Neural progenitor cell (in vitro differentiated cells): ENCODE measurements at regions not wholly inside any gene's neighbourhood (a gene's known extent, or its start where the extent isn't known, plus 50 kb on each side); places are given as distances from the start of the nearest gene placed in this dataset.
A peak's percentile ranks its signal among the peaks of the same experiment; 100 is the strongest.

Experiments used
- DNase-seq: peaks from one replicate; pipeline ENCODE4 v3.0.0-alpha.2; 2016; ENCODE audit warnings: low spot score
- H2AFZ ChIP-seq: fragments of 200-600 bp; sonication (generic); replicated peaks from 2 replicates; pipeline ENCODE4 v1.6.1; 2016; ENCODE audit warnings: antibody characterized with exemption
- H3F3A ChIP-seq: fragments of 200-600 bp; sonication (generic); 2 replicates; pipeline ENCODE4 v1.6.1; 2016; ENCODE audit warnings: antibody characterized with exemption, low read depth
- H3K27ac ChIP-seq: fragments of 200-600 bp; sonication (generic); 2 replicates; pipeline ENCODE4 v1.5.1; 2016; ENCODE audit warnings: mild to moderate bottlenecking
- H3K27me3 ChIP-seq: fragments of 200-600 bp; sonication (generic); 2 replicates; pipeline ENCODE4 v1.6.1; 2016; ENCODE audit warnings: mild to moderate bottlenecking, moderate library complexity
- H3K36me3 ChIP-seq: fragments of 200-600 bp; sonication (generic); 2 replicates; pipeline ENCODE4 v1.5.1; 2016
- H3K4me1 ChIP-seq: fragments of 200-600 bp; sonication (generic); 2 replicates; pipeline ENCODE4 v1.6.1; 2016; ENCODE audit warnings: mixed run types
- H3K4me2 ChIP-seq: fragments of 200-600 bp; sonication (generic); 2 replicates; pipeline ENCODE4 v1.6.1; 2016
- H3K4me3 ChIP-seq: fragments of 200-600 bp; sonication (generic); 2 replicates; pipeline ENCODE4 v1.5.1; 2016
- H3K79me2 ChIP-seq: fragments of 200-600 bp; sonication (generic); 2 replicates; pipeline ENCODE4 v1.6.1; 2016; ENCODE audit warnings: low read depth
- H3K9ac ChIP-seq: fragments of 200-600 bp; sonication (generic); 2 replicates; pipeline ENCODE4 v1.6.1; 2016
- H3K9me3 ChIP-seq: fragments of 200-600 bp; sonication (generic); 2 replicates; pipeline ENCODE4 v1.5.1; 2016; ENCODE audit warnings: low read depth
- H4K20me1 ChIP-seq: fragments of 200-600 bp; sonication (generic); 2 replicates; pipeline ENCODE4 v1.6.1; 2016; ENCODE audit warnings: low read depth
- H3K27ac Mint-ChIP-seq: 3 replicates; pipeline ENCODE4 v1.8.0; 2021; ENCODE audit warnings: mixed read lengths
- H3K27me3 Mint-ChIP-seq: 2 replicates; pipeline ENCODE4 v1.8.0; 2022; ENCODE audit warnings: low read depth, mild to moderate bottlenecking, inconsistent platforms, moderate library complexity, mixed read lengths; ENCODE audit not compliant: insufficient read depth
- H3K36me3 Mint-ChIP-seq: 3 replicates; pipeline ENCODE4 v1.8.0; 2021; ENCODE audit warnings: mixed read lengths
- H3K4me1 Mint-ChIP-seq: 3 replicates; pipeline ENCODE4 v1.8.0; 2021; ENCODE audit warnings: mixed read lengths
- H3K4me3 Mint-ChIP-seq: 3 replicates; pipeline ENCODE4 v1.8.0; 2021; ENCODE audit warnings: mild to moderate bottlenecking, moderate library complexity, mixed read lengths
- H3K9me3 Mint-ChIP-seq: 3 replicates; pipeline ENCODE4 v1.8.0; 2020; ENCODE audit warnings: mixed read lengths
- CTCF ChIP-seq: fragments of 200-600 bp; sonication (generic); IDR thresholded peaks from 2 replicates; pipeline ENCODE4 v1.5.1; 2017; ENCODE audit warnings: antibody characterized with exemption, mild to moderate bottlenecking
- EZH2 ChIP-seq: fragments of 200-600 bp; sonication (generic); IDR thresholded peaks from 2 replicates; pipeline ENCODE4 v1.6.1; 2017; ENCODE audit warnings: antibody characterized with exemption, mild to moderate bottlenecking, moderate library complexity
- EZH2phosphoT487 ChIP-seq: fragments of 200-600 bp; sonication (generic); IDR thresholded peaks from 2 replicates; pipeline ENCODE4 v1.6.1; 2017; ENCODE audit warnings: antibody characterized with exemption

- Mint-ChIP-seq H3K4me1 (peaks cover 12% of the 10 kb centered on the region), H3K27ac (no peak overlapping the region), H3K4me3 (no peak overlapping the region), H3K36me3 (no peaks in the 10 kb centered on the region), H3K9me3 (peaks cover 29% of the 10 kb centered on the region), H3K27me3 (peaks cover 2% of the 10 kb centered on the region)
- DNase-seq, result no peak
- H3K9me3 ChIP-seq, result no peaks in the 10 kb centered on the region
- H3K36me3 ChIP-seq, result no peaks in the 10 kb centered on the region
- no peak overlapping the region for H3K9ac ChIP-seq
- no peaks in the 10 kb centered on the region for H4K20me1 ChIP-seq
- H3K27ac ChIP-seq, result no peak overlapping the region
- peaks cover 23% of the 10 kb centered on the region for H3K4me1 ChIP-seq
- TF ChIP-seq CTCF (no peak), EZH2 (no peak), EZH2phosphoT487 (no peak)
- no peaks in the 10 kb centered on the region for H3K27me3 ChIP-seq
- no peaks in the 10 kb centered on the region for H3K79me2 ChIP-seq
- no peak overlapping the region for H3K4me2 ChIP-seq
- no peaks in the 10 kb centered on the region for H3F3A ChIP-seq
- no peak overlapping the region for H3K4me3 ChIP-seq
- no peak overlapping the region for H2AFZ ChIP-seq
Observed at GRCh38 chr13:103542648-103543047, 476.4 kb upstream of the SLC10A2 start.

DNA sequence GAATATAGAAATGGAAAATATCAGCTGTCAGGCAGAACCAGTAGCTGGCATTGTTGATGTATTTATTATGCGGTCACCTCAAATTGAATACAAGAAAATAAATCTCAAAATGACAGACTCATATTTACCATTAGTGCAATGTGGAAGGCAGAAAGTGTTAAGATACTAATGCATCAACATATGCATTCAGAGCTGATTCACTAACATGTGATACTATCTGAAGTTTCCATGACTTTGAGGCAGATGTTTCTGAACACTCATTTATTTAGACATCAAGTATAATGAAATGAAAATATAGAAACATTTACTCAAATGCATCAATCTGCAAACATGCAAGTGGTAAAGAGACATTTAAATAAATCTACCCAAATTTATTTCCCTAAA lies 474.2 kb upstream of the SLC10A2 start:
- peaks cover 2% of the 10 kb centered on the region for H3K27me3 Mint-ChIP-seq
- H3K4me1 ChIP-seq, result peaks cover 26% of the 10 kb centered on the region
- H3K9me3 ChIP-seq, result no peaks in the 10 kb centered on the region
- no peak overlapping the region for H3K27ac ChIP-seq
- H3K4me1 Mint-ChIP-seq, result peaks cover 18% of the 10 kb centered on the region
- no peak overlapping the region for H3K4me2 ChIP-seq
- no peak overlapping the region for H3K27ac Mint-ChIP-seq
- H3K79me2 ChIP-seq, result no peaks in the 10 kb centered on the region
- no peak overlapping the region for H3K9ac ChIP-seq
- H3K4me3 Mint-ChIP-seq, result no peak overlapping the region
- no peaks in the 10 kb centered on the region for H3F3A ChIP-seq
- no peaks in the 10 kb centered on the region for H3K36me3 Mint-ChIP-seq
- no peak overlapping the region for H3K4me3 ChIP-seq
- H2AFZ ChIP-seq, result no peak overlapping the region
- peaks cover 24% of the 10 kb centered on the region for H3K9me3 Mint-ChIP-seq
- no peaks in the 10 kb centered on the region for H4K20me1 ChIP-seq
- no peak for DNase-seq
- no peaks in the 10 kb centered on the region for H3K27me3 ChIP-seq
- TF ChIP-seq CTCF (no peak), EZH2phosphoT487 (no peak), EZH2 (no peak)
- no peaks in the 10 kb centered on the region for H3K36me3 ChIP-seq

DNA sequence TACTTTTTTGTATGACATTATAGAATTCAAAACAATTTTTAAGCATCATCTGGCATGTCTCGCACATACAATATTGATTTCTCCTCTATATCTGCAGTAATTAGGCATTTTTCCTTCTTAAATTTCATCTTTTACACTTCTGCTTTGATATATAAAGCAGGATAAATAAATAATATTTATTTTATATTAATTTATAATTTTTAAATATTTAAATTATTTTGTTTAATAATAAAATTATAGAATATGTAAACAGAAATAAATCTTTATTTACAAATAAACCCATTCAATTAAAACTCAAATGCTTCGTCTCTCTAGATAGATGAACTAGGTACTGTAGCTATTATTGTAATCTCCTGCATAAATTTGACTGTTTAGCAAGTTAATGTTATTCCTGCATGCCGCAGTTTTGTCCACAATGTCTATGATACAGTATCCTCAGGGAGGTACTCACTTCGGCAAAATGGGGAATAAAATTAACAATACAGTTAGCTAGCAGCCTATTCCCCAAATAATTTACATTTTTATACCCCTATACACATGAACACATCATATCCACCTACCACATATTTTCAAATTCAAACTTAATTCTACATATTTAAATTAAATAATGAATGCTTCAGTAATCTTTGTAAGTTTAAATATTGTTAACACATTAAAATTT lies 473.6 kb upstream of the SLC10A2 start:
- peak overlapping the region; percentile 6 for H3K27ac ChIP-seq
- Mint-ChIP-seq H3K4me1 (peaks cover 18% of the 10 kb centered on the region), H3K27me3 (peaks cover 2% of the 10 kb centered on the region), H3K27ac (peak overlapping the region; percentile 55), H3K4me3 (no peak overlapping the region), H3K36me3 (no peaks in the 10 kb centered on the region), H3K9me3 (peaks cover 20% of the 10 kb centered on the region)
- H3K4me2 ChIP-seq, result peak overlapping the region; percentile 7
- TF ChIP-seq EZH2, result no peak
- no peak for TF ChIP-seq EZH2phosphoT487
- no peak for TF ChIP-seq CTCF
- no peaks in the 10 kb centered on the region for H4K20me1 ChIP-seq
- H3K9me3 ChIP-seq, result no peaks in the 10 kb centered on the region
- H3F3A ChIP-seq, result no peaks in the 10 kb centered on the region
- DNase-seq, result no peak
- no peaks in the 10 kb centered on the region for H3K79me2 ChIP-seq
- no peak overlapping the region for H3K4me3 ChIP-seq
- H2AFZ ChIP-seq, result no peak overlapping the region
- no peak overlapping the region for H3K9ac ChIP-seq
- no peaks in the 10 kb centered on the region for H3K27me3 ChIP-seq
- H3K4me1 ChIP-seq, result peaks cover 26% of the 10 kb centered on the region
- H3K36me3 ChIP-seq, result no peaks in the 10 kb centered on the region
